ENCODE measurements at regions not wholly inside any gene's neighbourhood (a gene's known extent, or its start where the extent isn't known, plus 50 kb on each side); places are given as distances from the start of the nearest gene placed in this dataset.

- H3K9ac ChIP-seq (ENCODE audit: insufficient read length) = no peak overlapping the region
- DNase-seq (ENCODE audit: low read depth, low spot score) = no peak
- no peaks in the 10 kb centered on the region for H3K36me3 ChIP-seq (ENCODE audit: insufficient read depth, low read length)
- TF ChIP-seq FOXP2 (optimal IDR thresholded peaks at IDR 0.05; ENCODE audit: control extremely low read depth, extremely low read length, insufficient read depth) (no peak), EZH2 (IDR thresholded peaks at IDR 0.05) (no peak), POLR2AphosphoS5 (IDR thresholded peaks at IDR 0.05; ENCODE audit: borderline replicate concordance, low read depth, low read length) (no peak)
- H3K27ac ChIP-seq = no peak overlapping the region
- H3K4me3 ChIP-seq = no peak overlapping the region
- no peaks in the 10 kb centered on the region for H3K9me3 ChIP-seq (ENCODE audit: low read depth, low read length)
Measured at GRCh38 chr22:49626361-49627216, 201.1 kb downstream of the BRD1 start.

- no peak for DNase-seq (ENCODE audit: low read depth, low spot score)
- H3K9me3 ChIP-seq (ENCODE audit: low read depth, low read length) = no peaks in the 10 kb centered on the region
- no peak overlapping the region for H3K27ac ChIP-seq
- H3K36me3 ChIP-seq (ENCODE audit: insufficient read depth, low read length) = no peaks in the 10 kb centered on the region
- no peak for TF ChIP-seq EZH2 (IDR thresholded peaks at IDR 0.05)
- no peak for TF ChIP-seq FOXP2 (optimal IDR thresholded peaks at IDR 0.05; ENCODE audit: control extremely low read depth, extremely low read length, insufficient read depth)
- TF ChIP-seq POLR2AphosphoS5 (IDR thresholded peaks at IDR 0.05; ENCODE audit: borderline replicate concordance, low read depth, low read length) = no peak
- H3K4me3 ChIP-seq = no peak overlapping the region
- no peak overlapping the region for H3K9ac ChIP-seq (ENCODE audit: insufficient read length)
Measured at GRCh38 chr22:49624421-49625177, 203.1 kb downstream of the BRD1 start.

- no peak for TF ChIP-seq POLR2AphosphoS5 (IDR thresholded peaks at IDR 0.05; ENCODE audit: borderline replicate concordance, low read depth, low read length)
- TF ChIP-seq FOXP2 (optimal IDR thresholded peaks at IDR 0.05; ENCODE audit: control extremely low read depth, extremely low read length, insufficient read depth) = no peak
- TF ChIP-seq EZH2 (IDR thresholded peaks at IDR 0.05) = no peak
- no peak for DNase-seq (ENCODE audit: low read depth, low spot score)
- no peak overlapping the region for H3K9ac ChIP-seq (ENCODE audit: insufficient read length)
- no peak overlapping the region for H3K4me3 ChIP-seq
- no peaks in the 10 kb centered on the region for H3K9me3 ChIP-seq (ENCODE audit: low read depth, low read length)
- H3K36me3 ChIP-seq (ENCODE audit: insufficient read depth, low read length) = no peaks in the 10 kb centered on the region
- H3K27ac ChIP-seq = no peak overlapping the region
Measured at GRCh38 chr22:49623715-49624114, 204.0 kb downstream of the BRD1 start.

- no peak for TF ChIP-seq POLR2AphosphoS5 (IDR thresholded peaks at IDR 0.05; ENCODE audit: borderline replicate concordance, low read depth, low read length)
- TF ChIP-seq FOXP2 (optimal IDR thresholded peaks at IDR 0.05; ENCODE audit: control extremely low read depth, extremely low read length, insufficient read depth) = no peak
- TF ChIP-seq EZH2 (IDR thresholded peaks at IDR 0.05) = no peak
- no peak overlapping the region for H3K4me3 ChIP-seq
- H3K9ac ChIP-seq (ENCODE audit: insufficient read length) = no peak overlapping the region
- no peak overlapping the region for H3K27ac ChIP-seq
- H3K36me3 ChIP-seq (ENCODE audit: insufficient read depth, low read length) = no peaks in the 10 kb centered on the region
- H3K9me3 ChIP-seq (ENCODE audit: low read depth, low read length) = no peaks in the 10 kb centered on the region
- DNase-seq (ENCODE audit: low read depth, low spot score) = no peak
Measured at GRCh38 chr22:49623176-49623575, 204.5 kb downstream of the BRD1 start.

- no peak for TF ChIP-seq POLR2AphosphoS5 (IDR thresholded peaks at IDR 0.05; ENCODE audit: borderline replicate concordance, low read depth, low read length)
- no peak for TF ChIP-seq FOXP2 (optimal IDR thresholded peaks at IDR 0.05; ENCODE audit: control extremely low read depth, extremely low read length, insufficient read depth)
- TF ChIP-seq EZH2 (IDR thresholded peaks at IDR 0.05) = no peak
Measured at GRCh38 chr22:49622241-49623105, 205.2 kb downstream of the BRD1 start.

GRCh38 chr22:49621601-49622210 lies 206.0 kb downstream of the BRD1 start:
- no peaks in the 10 kb centered on the region for H3K36me3 ChIP-seq (ENCODE audit: insufficient read depth, low read length)
- DNase-seq (ENCODE audit: low read depth, low spot score) = no peak
- no peak overlapping the region for H3K27ac ChIP-seq
- H3K4me3 ChIP-seq = no peak overlapping the region
- H3K9me3 ChIP-seq (ENCODE audit: low read depth, low read length) = no peaks in the 10 kb centered on the region
- TF ChIP-seq POLR2AphosphoS5 (IDR thresholded peaks at IDR 0.05; ENCODE audit: borderline replicate concordance, low read depth, low read length) = no peak
- H3K9ac ChIP-seq (ENCODE audit: insufficient read length) = no peak overlapping the region

More at GRCh38 chr22:49622241-49623105, 205.2 kb downstream of the BRD1 start:
- DNase-seq (ENCODE audit: low read depth, low spot score) = no peak
- no peak overlapping the region for H3K27ac ChIP-seq
- no peaks in the 10 kb centered on the region for H3K9me3 ChIP-seq (ENCODE audit: low read depth, low read length)
- no peak overlapping the region for H3K4me3 ChIP-seq
- no peak overlapping the region for H3K9ac ChIP-seq (ENCODE audit: insufficient read length)
- no peaks in the 10 kb centered on the region for H3K36me3 ChIP-seq (ENCODE audit: insufficient read depth, low read length)

GRCh38 chr22:49620666-49621065 lies 207.0 kb downstream of the BRD1 start:
- H3K4me3 ChIP-seq = no peak overlapping the region

More at GRCh38 chr22:49620666-49621065, 207.0 kb downstream of the BRD1 start:
- Histone ChIP-seq H3K9me3 (ENCODE audit: low read depth, low read length) (no peaks in the 10 kb centered on the region), H3K36me3 (ENCODE audit: insufficient read depth, low read length) (no peaks in the 10 kb centered on the region), H3K27ac (no peak overlapping the region), H3K9ac (ENCODE audit: insufficient read length) (no peak overlapping the region)
- no peak for TF ChIP-seq FOXP2 (optimal IDR thresholded peaks at IDR 0.05; ENCODE audit: control extremely low read depth, extremely low read length, insufficient read depth)
- no peak for TF ChIP-seq POLR2AphosphoS5 (IDR thresholded peaks at IDR 0.05; ENCODE audit: borderline replicate concordance, low read depth, low read length)
- TF ChIP-seq EZH2 (IDR thresholded peaks at IDR 0.05) = no peak
- no peak for DNase-seq (ENCODE audit: low read depth, low spot score)
